Kidney (tissue), 13 donors: ENCODE measurements at regions not wholly inside any gene's neighbourhood (a gene's known extent, or its start where the extent isn't known, plus 50 kb on each side); places are given as distances from the start of the nearest gene placed in this dataset.

Source experiments
- DNase-seq, 5 donors: peaks; one replicate each; pipeline ENCODE4 v3.0.0-alpha.2; 2013 to 2020
- FAIRE-seq: peaks from 2 replicates; lab custom pipeline; 2012; peaks lifted over from hg19 to GRCh38; lab: Jason Lieb, UNC
- H3K27ac ChIP-seq, 2 donors: one replicate each; pipeline ENCODE4 v1.7.0; 2013; ENCODE audit warnings: low read depth in 2 of 2, low read length in 2 of 2, inconsistent platforms in 1 of 2
- H3K27me3 ChIP-seq: one replicate; pipeline ENCODE4 v1.7.1; 2013; ENCODE audit warnings: low read length, inconsistent platforms; ENCODE audit not compliant: control insufficient read depth, insufficient read depth
- H3K36me3 ChIP-seq, 3 donors: one replicate each; pipeline versions ENCODE4 v1.7.0 to v1.7.1; 2013; ENCODE audit warnings: low read length in 3 of 3, control low read depth in 1 of 3, inconsistent platforms in 1 of 3; ENCODE audit not compliant: insufficient read depth in 3 of 3, control insufficient read depth in 2 of 3
- H3K4me1 ChIP-seq, 3 donors: one replicate each; pipeline versions ENCODE4 v1.7.0 to v1.7.1; 2013; ENCODE audit warnings: low read length in 3 of 3, inconsistent platforms in 1 of 3, low read depth in 1 of 3; ENCODE audit not compliant: control insufficient read depth in 2 of 3, insufficient read depth in 2 of 3
- H3K4me3 ChIP-seq, 3 donors: one replicate each; pipeline versions ENCODE4 v1.7.0 to v1.8.1; 2013; ENCODE audit warnings: low read length in 3 of 3, control low read depth in 1 of 3, inconsistent platforms in 1 of 3
- H3K9ac ChIP-seq, 3 donors: one replicate each; pipeline versions ENCODE4 v1.7.0 to v1.7.1; 2013; ENCODE audit warnings: low read length in 3 of 3, control low read depth in 1 of 3, inconsistent platforms in 1 of 3
- H3K9me3 ChIP-seq, 3 donors: one replicate each; pipeline versions ENCODE4 v1.7.0 to v1.7.1; 2013; ENCODE audit warnings: low read length in 3 of 3, control low read depth in 1 of 3, inconsistent platforms in 1 of 3; ENCODE audit not compliant: control insufficient read depth in 2 of 3, insufficient read depth in 1 of 3
- intact Hi-C: fragments of 100-400 bp; cut with DNase I; formaldehyde crosslinking; loops from one replicate; pipeline ENCODE4 v1.11.1; 2022
- TF ChIP-seq, protein P1 (sequence below): IDR thresholded peaks from 3 replicates; pipeline ENCODE4 v1.5.1; 2012; ENCODE audit warnings: mild to moderate bottlenecking, moderate library complexity, borderline replicate concordance; ENCODE audit not compliant: insufficient read depth; ENCODE audit errors: extremely low read depth
- donor health status: control.
- donor health status: control.
- donor health status: control.
- donor health status: control.
- donor health status: control.
- donor health status: DM: yes; HTN: yes; CAD: no.
- donor health status: Normal renal cell carcinoma (clear cell type).

DNA sequence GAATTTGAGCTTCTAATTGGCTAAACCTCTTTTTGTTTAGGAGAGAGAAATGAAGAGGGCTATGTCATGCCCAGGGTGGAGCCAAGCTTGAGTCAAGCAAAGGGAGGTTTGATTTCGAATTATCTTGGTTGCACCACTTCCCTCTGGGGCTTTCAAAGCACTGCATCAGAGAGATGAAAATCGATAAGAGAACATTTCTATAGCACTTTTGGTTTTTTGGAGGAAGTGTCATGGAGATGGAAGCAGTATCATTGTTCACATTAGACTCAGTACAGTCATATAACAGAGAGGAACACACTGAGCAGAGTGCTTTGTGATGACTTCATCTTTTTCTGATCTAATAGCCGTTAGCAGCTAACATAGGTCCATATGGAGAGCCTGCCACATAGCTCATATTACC, 120.3 kb upstream of the UXS1 start:
- Histone ChIP-seq H3K4me1 (no peaks in the 10 kb centered on the region), H3K36me3 (no peaks in the 10 kb centered on the region), H3K4me3 (no peak overlapping the region), H3K27me3 (no peaks in the 10 kb centered on the region), H3K9me3 (no peaks in the 10 kb centered on the region), H3K9ac (no peak overlapping the region), H3K27ac (no peak overlapping the region)
- intact Hi-C loops = no loop called here
- TF ChIP-seq, protein P1, sequence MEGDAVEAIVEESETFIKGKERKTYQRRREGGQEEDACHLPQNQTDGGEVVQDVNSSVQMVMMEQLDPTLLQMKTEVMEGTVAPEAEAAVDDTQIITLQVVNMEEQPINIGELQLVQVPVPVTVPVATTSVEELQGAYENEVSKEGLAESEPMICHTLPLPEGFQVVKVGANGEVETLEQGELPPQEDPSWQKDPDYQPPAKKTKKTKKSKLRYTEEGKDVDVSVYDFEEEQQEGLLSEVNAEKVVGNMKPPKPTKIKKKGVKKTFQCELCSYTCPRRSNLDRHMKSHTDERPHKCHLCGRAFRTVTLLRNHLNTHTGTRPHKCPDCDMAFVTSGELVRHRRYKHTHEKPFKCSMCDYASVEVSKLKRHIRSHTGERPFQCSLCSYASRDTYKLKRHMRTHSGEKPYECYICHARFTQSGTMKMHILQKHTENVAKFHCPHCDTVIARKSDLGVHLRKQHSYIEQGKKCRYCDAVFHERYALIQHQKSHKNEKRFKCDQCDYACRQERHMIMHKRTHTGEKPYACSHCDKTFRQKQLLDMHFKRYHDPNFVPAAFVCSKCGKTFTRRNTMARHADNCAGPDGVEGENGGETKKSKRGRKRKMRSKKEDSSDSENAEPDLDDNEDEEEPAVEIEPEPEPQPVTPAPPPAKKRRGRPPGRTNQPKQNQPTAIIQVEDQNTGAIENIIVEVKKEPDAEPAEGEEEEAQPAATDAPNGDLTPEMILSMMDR = no peak
- FAIRE-seq (no peak), DNase-seq (no peak)

DNA sequence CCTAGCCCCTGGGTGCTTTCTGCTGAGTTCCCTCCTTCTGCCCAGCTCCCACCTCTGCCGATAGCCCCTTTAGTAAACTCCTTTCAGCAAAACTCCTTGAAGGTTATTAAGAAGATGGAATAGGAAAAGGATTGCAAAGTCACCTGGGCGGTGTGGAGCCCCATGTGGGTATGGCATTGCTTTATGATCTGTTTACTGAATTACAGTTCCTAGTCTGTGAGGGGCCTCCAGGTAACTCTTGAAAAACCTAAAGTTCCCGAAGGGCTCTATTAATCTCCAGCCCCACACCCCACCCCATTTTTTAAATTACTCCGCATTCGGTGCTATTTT, 116.9 kb upstream of the UXS1 start:
- H3K9ac ChIP-seq = no peak overlapping the region
- intact Hi-C loops = no loop called here
- TF ChIP-seq, protein P1 = no peak
- H3K27ac ChIP-seq = no peak overlapping the region
- no peaks in the 10 kb centered on the region for H3K36me3 ChIP-seq
- no peaks in the 10 kb centered on the region for H3K4me1 ChIP-seq
- peak in 1 of 5 donors; percentile 38 for DNase-seq
- no peaks in the 10 kb centered on the region for H3K9me3 ChIP-seq
- no peaks in the 10 kb centered on the region for H3K27me3 ChIP-seq
- no peak for FAIRE-seq
- no peak overlapping the region for H3K4me3 ChIP-seq

DNA sequence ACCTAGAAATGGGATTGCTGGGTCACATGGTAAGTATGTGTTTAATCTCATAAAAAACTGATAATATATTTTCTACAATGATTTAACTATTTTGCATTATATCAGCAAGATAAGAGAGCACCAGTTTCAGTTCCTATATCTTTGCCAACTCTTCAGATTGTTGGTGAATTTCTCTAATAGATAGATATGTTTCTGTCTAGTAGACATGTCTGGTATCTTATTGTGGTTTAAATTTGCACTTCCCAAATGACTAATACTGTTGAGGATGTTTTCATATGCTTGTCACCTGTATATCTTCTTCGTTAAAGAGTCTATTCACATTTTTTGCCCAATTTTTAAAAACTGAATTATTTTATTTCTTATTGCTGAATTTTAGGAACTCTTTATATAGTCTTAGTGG, 113.8 kb upstream of the UXS1 start:
- TF ChIP-seq, protein P1 = no peak
- Histone ChIP-seq H3K9me3 (no peaks in the 10 kb centered on the region), H3K4me1 (no peaks in the 10 kb centered on the region), H3K27me3 (no peaks in the 10 kb centered on the region), H3K27ac (no peak overlapping the region), H3K36me3 (no peaks in the 10 kb centered on the region), H3K4me3 (no peak overlapping the region), H3K9ac (no peak overlapping the region)
- DNase-seq = no peak
- intact Hi-C loops = no loop called here
- no peak for FAIRE-seq

DNA sequence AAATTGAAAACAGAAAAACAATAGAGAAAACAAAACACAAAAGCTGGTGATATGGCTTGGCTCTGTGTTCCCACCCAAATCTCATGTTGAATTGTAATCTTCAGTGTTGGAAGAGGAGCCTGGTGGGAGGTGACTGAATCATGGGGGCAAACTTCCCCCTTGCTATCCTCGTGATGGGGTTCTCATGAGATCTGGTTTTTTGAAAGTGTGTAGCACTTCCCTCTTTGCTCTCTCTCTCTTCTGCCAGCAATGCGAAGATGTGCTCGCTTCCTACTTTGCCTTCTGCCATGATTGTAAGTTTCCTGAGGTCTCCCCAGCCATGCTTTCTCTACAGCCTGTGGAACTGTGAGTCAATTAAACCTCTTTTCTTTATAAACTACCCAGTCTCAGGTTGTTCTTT, 112.3 kb upstream of the UXS1 start:
- Histone ChIP-seq H3K9ac (no peak overlapping the region), H3K36me3 (no peaks in the 10 kb centered on the region), H3K4me1 (no peaks in the 10 kb centered on the region), H3K27me3 (no peaks in the 10 kb centered on the region), H3K27ac (no peak overlapping the region), H3K4me3 (no peak overlapping the region), H3K9me3 (no peaks in the 10 kb centered on the region)
- DNase-seq (no peak), FAIRE-seq (no peak)
- TF ChIP-seq, protein P1 = no peak
- intact Hi-C loops = no loop called here
